ENCODE measurements at regions not wholly inside any gene's neighbourhood (a gene's known extent, or its start where the extent isn't known, plus 50 kb on each side); places are given as distances from the start of the nearest gene placed in this dataset.

DNA sequence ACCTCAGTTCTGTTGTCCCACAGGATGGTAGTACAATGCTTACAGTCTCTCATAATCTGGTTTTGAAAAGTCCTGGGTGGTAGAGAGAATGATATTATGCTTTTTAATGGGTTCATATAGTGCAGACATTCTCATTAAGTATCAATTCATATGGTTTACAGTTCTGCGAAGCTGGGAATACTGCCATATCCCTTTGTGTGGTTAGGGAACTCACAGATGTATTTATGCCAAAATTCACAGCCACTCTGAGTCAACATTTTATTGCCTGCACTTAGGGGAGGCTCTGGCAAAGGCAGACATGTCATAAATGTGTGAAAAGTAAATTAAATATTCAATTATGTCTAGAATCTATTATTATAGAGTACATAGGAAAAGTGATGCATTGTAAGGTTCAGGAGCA, 808.2 kb downstream of the SUCLG1 start:
- Mint-ChIP-seq H3K27me3 (no peaks in the 10 kb centered on the region), H3K9me3 (peaks cover 0 to 5% (median 0%) of the 10 kb centered on the region in 3 donors), H3K27ac (no peak overlapping the region), H3K36me3 (no peaks in the 10 kb centered on the region), H3K4me1 (no peaks in the 10 kb centered on the region), H3K4me3 (no peak overlapping the region)
- ChIA-PET POLR2A (no interaction called here), CTCF (no interaction called here)
- ATAC-seq (replicated peaks in 1 of 4) (no peak), DNase-seq (no peak)
- H3K27me3 ChIP-seq (replicated peaks in 1 of 2; ENCODE audit: control insufficient read depth in 2 of 2, extremely low read depth in 1 of 2, insufficient read depth in 2 of 2, low read length in 1 of 2): no peaks in the 10 kb centered on the region
- H3K36me3 ChIP-seq (ENCODE audit: control insufficient read depth in 2 of 2, extremely low read depth in 1 of 2, insufficient read depth in 1 of 2, low read length in 1 of 2): no peaks in the 10 kb centered on the region
- WGBS (ENCODE audit: insufficient coverage): no CpG with 5 or more reads among the region's 1 CpG
- no peaks in the 10 kb centered on the region for H3K9me3 ChIP-seq
- no peak overlapping the region for H3K27ac ChIP-seq (ENCODE audit: low read length)
- H3K4me3 ChIP-seq (ENCODE audit: control insufficient read depth in 1 of 2, extremely low read depth in 1 of 2, low read length in 1 of 2): no peak overlapping the region
- H3K4me1 ChIP-seq (ENCODE audit: control insufficient read depth in 1 of 2, extremely low read depth in 1 of 2, insufficient read depth in 2 of 2, low read length in 2 of 2): no peaks in the 10 kb centered on the region

DNA sequence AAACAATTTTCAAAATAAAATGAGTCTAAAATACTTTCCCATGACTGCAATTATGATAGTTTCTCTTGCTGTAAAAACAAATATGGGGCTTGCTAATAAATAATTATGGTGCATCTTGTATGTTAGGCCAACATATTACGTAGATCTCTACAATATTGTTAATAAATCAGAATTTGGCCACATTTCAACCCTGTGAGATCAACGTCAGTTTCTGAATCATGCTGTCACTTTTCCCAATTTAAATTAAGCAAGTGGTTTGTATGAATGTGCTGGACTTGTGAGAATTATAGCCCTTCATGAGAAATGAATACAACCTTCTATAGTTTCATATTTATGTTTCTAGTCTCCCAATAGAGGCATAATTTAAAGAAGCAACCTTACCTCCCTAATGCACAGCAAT, 808.9 kb downstream of the SUCLG1 start:
- CTCF ChIA-PET: no interaction called here
- POLR2A ChIA-PET: no interaction called here
- H3K4me3 ChIP-seq (ENCODE audit: control insufficient read depth in 1 of 2, extremely low read depth in 1 of 2, low read length in 1 of 2): no peak overlapping the region
- no peak overlapping the region for H3K27ac ChIP-seq (ENCODE audit: low read length)
- Mint-ChIP-seq H3K4me3 (no peak overlapping the region), H3K9me3 (peaks cover 0 to 5% (median 3%) of the 10 kb centered on the region in 3 donors), H3K4me1 (no peaks in the 10 kb centered on the region), H3K27me3 (no peaks in the 10 kb centered on the region), H3K27ac (no peak overlapping the region), H3K36me3 (no peaks in the 10 kb centered on the region)
- H3K36me3 ChIP-seq (ENCODE audit: control insufficient read depth in 2 of 2, extremely low read depth in 1 of 2, insufficient read depth in 1 of 2, low read length in 1 of 2): no peaks in the 10 kb centered on the region
- H3K9me3 ChIP-seq: no peaks in the 10 kb centered on the region
- WGBS (ENCODE audit: insufficient coverage): no CpG with 5 or more reads among the region's 2 CpGs
- no peaks in the 10 kb centered on the region for H3K4me1 ChIP-seq (ENCODE audit: control insufficient read depth in 1 of 2, extremely low read depth in 1 of 2, insufficient read depth in 2 of 2, low read length in 2 of 2)
- no peak for DNase-seq
- ATAC-seq (replicated peaks in 1 of 4): no peak
- H3K27me3 ChIP-seq (replicated peaks in 1 of 2; ENCODE audit: control insufficient read depth in 2 of 2, extremely low read depth in 1 of 2, insufficient read depth in 2 of 2, low read length in 1 of 2): no peaks in the 10 kb centered on the region

DNA sequence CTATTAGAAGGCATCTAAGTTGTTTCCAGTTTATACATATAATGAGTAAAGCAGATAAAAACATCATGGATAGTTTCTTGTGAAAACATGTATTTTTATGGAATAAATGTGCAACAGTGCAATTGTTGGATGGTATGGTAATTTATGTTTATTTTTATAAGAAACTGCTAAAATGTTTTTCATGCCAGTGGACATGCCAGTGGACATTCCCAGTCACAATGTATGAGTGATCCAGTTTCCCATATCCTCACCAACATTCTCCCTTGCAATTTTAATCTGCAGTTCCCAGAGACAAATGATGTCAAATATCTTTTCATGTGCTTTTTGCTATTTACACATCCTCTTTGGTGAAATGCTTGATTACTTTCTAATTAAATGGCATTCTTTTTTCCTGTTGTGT, 818.6 kb downstream of the SUCLG1 start:
- H3K27ac Mint-ChIP-seq: no peak overlapping the region
- H3K4me1 ChIP-seq (ENCODE audit: control insufficient read depth in 1 of 2, extremely low read depth in 1 of 2, insufficient read depth in 2 of 2, low read length in 2 of 2): no peaks in the 10 kb centered on the region
- no peak overlapping the region for H3K4me3 Mint-ChIP-seq
- no peaks in the 10 kb centered on the region for H3K27me3 ChIP-seq (replicated peaks in 1 of 2; ENCODE audit: control insufficient read depth in 2 of 2, extremely low read depth in 1 of 2, insufficient read depth in 2 of 2, low read length in 1 of 2)
- H3K9me3 ChIP-seq: no peaks in the 10 kb centered on the region
- ChIA-PET POLR2A (no interaction called here), CTCF (no interaction called here)
- peaks cover 3 to 4% (median 4%) of the 10 kb centered on the region in 3 donors for H3K9me3 Mint-ChIP-seq
- H3K27me3 Mint-ChIP-seq: no peaks in the 10 kb centered on the region
- no peak overlapping the region for H3K4me3 ChIP-seq (ENCODE audit: control insufficient read depth in 1 of 2, extremely low read depth in 1 of 2, low read length in 1 of 2)
- DNase-seq (no peak), ATAC-seq (replicated peaks in 1 of 4) (no peak)
- no peaks in the 10 kb centered on the region for H3K36me3 ChIP-seq (ENCODE audit: control insufficient read depth in 2 of 2, extremely low read depth in 1 of 2, insufficient read depth in 1 of 2, low read length in 1 of 2)
- H3K27ac ChIP-seq (ENCODE audit: low read length): no peak overlapping the region
- H3K4me1 Mint-ChIP-seq: no peaks in the 10 kb centered on the region
- H3K36me3 Mint-ChIP-seq: no peaks in the 10 kb centered on the region

DNA sequence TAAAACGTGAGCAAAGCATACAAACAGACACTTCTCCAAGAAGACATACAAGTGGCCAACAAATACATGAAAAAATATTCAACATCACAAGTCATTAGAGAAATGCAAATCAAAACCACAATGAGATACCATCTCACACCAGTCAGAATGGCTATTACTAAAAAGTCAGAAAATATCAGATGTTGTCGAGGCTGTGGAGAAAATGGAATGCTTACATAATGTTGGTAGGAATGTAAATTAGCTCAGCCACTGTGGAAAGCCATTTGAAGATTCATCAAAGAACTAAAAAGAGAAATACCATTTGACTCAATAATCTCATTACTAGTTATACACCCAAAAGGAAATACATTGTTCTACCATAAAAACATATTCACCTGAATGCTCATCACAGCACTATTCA, 825.7 kb downstream of the SUCLG1 start:
- no CpG with 5 or more reads among the region's 2 CpGs for WGBS (ENCODE audit: insufficient coverage)
- CTCF ChIA-PET: no interaction called here
- ATAC-seq (replicated peaks in 1 of 4): no peak

DNA sequence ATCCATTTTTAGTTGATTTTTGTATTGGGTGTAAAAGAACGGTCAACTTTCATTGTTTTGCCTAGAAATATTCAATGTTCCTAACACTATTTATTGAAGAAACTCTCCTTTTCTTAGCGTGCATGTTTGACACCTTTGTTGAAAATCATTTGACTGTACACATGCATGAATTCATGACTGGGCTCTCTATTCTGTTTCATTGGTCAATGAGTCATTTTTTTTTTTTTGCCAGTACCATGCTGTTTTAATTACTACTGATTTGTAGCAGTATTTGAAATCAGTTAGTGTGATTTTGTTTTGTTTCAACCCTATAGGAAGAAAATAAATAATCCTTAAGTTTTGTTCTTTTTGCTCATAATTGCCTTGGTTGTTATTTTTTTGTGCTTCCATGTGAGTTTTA, 828.7 kb downstream of the SUCLG1 start:
- no peak for DNase-seq
- ChIA-PET CTCF (no interaction called here), POLR2A (no interaction called here)
- Mint-ChIP-seq H3K4me3 (no peak overlapping the region), H3K9me3 (peaks cover 5 to 14% (median 7%) of the 10 kb centered on the region in 3 donors), H3K27me3 (no peaks in the 10 kb centered on the region), H3K36me3 (no peaks in the 10 kb centered on the region), H3K27ac (no peak overlapping the region), H3K4me1 (no peaks in the 10 kb centered on the region)
- Histone ChIP-seq H3K4me3 (ENCODE audit: control insufficient read depth in 1 of 2, extremely low read depth in 1 of 2, low read length in 1 of 2) (no peak overlapping the region), H3K27ac (ENCODE audit: low read length) (no peak overlapping the region), H3K4me1 (ENCODE audit: control insufficient read depth in 1 of 2, extremely low read depth in 1 of 2, insufficient read depth in 2 of 2, low read length in 2 of 2) (no peaks in the 10 kb centered on the region), H3K36me3 (ENCODE audit: control insufficient read depth in 2 of 2, extremely low read depth in 1 of 2, insufficient read depth in 1 of 2, low read length in 1 of 2) (no peaks in the 10 kb centered on the region), H3K9me3 (no peaks in the 10 kb centered on the region), H3K27me3 (replicated peaks in 1 of 2; ENCODE audit: control insufficient read depth in 2 of 2, extremely low read depth in 1 of 2, insufficient read depth in 2 of 2, low read length in 1 of 2) (no peaks in the 10 kb centered on the region)
- no peak for ATAC-seq (replicated peaks in 1 of 4)
- no CpG with 5 or more reads among the region's 2 CpGs for WGBS (ENCODE audit: insufficient coverage)

More for the DNA sequence above, 825.7 kb downstream of the SUCLG1 start:
- Mint-ChIP-seq H3K36me3 (no peaks in the 10 kb centered on the region), H3K4me3 (no peak overlapping the region), H3K9me3 (peaks cover 4 to 6% (median 4%) of the 10 kb centered on the region in 3 donors), H3K4me1 (no peaks in the 10 kb centered on the region), H3K27ac (no peak overlapping the region), H3K27me3 (no peaks in the 10 kb centered on the region)
- DNase-seq: no peak
- Histone ChIP-seq H3K27ac (ENCODE audit: low read length) (no peak overlapping the region), H3K9me3 (no peaks in the 10 kb centered on the region), H3K27me3 (replicated peaks in 1 of 2; ENCODE audit: control insufficient read depth in 2 of 2, extremely low read depth in 1 of 2, insufficient read depth in 2 of 2, low read length in 1 of 2) (no peaks in the 10 kb centered on the region), H3K4me1 (ENCODE audit: control insufficient read depth in 1 of 2, extremely low read depth in 1 of 2, insufficient read depth in 2 of 2, low read length in 2 of 2) (no peaks in the 10 kb centered on the region), H3K36me3 (ENCODE audit: control insufficient read depth in 2 of 2, extremely low read depth in 1 of 2, insufficient read depth in 1 of 2, low read length in 1 of 2) (no peaks in the 10 kb centered on the region), H3K4me3 (ENCODE audit: control insufficient read depth in 1 of 2, extremely low read depth in 1 of 2, low read length in 1 of 2) (no peak overlapping the region)
- POLR2A ChIA-PET: no interaction called here

DNA sequence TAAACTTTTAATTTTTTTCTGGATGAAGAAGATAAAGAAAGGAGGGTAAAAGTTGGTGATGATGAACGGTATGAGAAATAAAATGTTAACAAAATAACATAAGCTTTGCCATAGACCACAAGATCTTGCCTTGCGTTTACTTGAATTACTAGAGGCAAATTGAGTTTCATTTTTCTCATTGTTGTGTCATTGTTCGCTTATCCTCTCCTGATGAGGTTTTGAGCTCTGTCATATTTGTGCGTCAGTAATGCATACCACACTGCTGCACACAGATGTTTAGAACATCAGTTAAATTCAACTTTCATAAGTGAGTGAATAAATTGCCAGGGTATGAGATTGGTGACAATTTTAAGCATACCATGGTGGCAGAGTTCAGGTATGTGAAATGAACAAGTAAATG, 843.6 kb downstream of the SUCLG1 start:
- Mint-ChIP-seq H3K4me1 (no peaks in the 10 kb centered on the region), H3K9me3 (peaks cover 10 to 21% (median 13%) of the 10 kb centered on the region in 3 donors), H3K36me3 (no peaks in the 10 kb centered on the region), H3K27ac (no peak overlapping the region), H3K27me3 (no peaks in the 10 kb centered on the region), H3K4me3 (no peak overlapping the region)
- H3K36me3 ChIP-seq (ENCODE audit: control insufficient read depth in 2 of 2, extremely low read depth in 1 of 2, insufficient read depth in 1 of 2, low read length in 1 of 2): no peaks in the 10 kb centered on the region
- DNase-seq (no peak), ATAC-seq (replicated peaks in 1 of 4) (no peak)
- 100% methylated on average over 1 of the region's 4 CpGs for WGBS (ENCODE audit: insufficient coverage)
- H3K27me3 ChIP-seq (replicated peaks in 1 of 2; ENCODE audit: control insufficient read depth in 2 of 2, extremely low read depth in 1 of 2, insufficient read depth in 2 of 2, low read length in 1 of 2): no peaks in the 10 kb centered on the region
- POLR2A ChIA-PET: no interaction called here
- H3K4me3 ChIP-seq (ENCODE audit: control insufficient read depth in 1 of 2, extremely low read depth in 1 of 2, low read length in 1 of 2): no peak overlapping the region
- no peaks in the 10 kb centered on the region for H3K4me1 ChIP-seq (ENCODE audit: control insufficient read depth in 1 of 2, extremely low read depth in 1 of 2, insufficient read depth in 2 of 2, low read length in 2 of 2)
- CTCF ChIA-PET: no interaction called here
- no peak overlapping the region for H3K27ac ChIP-seq (ENCODE audit: low read length)
- H3K9me3 ChIP-seq: no peaks in the 10 kb centered on the region

DNA sequence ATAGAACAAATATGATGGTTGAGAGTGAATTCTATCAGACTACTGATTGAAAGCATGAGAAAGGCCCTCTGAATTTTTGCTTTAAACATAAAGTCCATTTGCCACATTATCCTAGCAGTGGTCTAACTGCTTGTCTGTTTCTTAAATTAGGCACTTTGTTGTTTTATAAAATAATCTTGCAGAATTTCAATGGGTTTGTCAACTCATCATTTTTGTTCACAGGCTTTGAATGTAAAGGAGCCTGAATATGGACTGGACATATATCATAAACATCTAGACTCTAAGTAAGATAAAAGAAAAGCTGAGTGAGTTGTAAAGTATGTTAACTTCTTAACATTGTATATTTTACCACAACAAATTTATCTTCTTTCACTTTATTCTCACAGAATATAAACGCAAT, 845.9 kb downstream of the SUCLG1 start:
- Mint-ChIP-seq H3K27me3 (no peaks in the 10 kb centered on the region), H3K9me3 (peaks cover 0 to 32% (median 14%) of the 10 kb centered on the region in 3 donors), H3K4me1 (no peaks in the 10 kb centered on the region), H3K27ac (no peak overlapping the region), H3K36me3 (no peaks in the 10 kb centered on the region), H3K4me3 (no peak overlapping the region)
- Histone ChIP-seq H3K27ac (ENCODE audit: low read length) (no peak overlapping the region), H3K4me3 (ENCODE audit: control insufficient read depth in 1 of 2, extremely low read depth in 1 of 2, low read length in 1 of 2) (no peak overlapping the region), H3K36me3 (ENCODE audit: control insufficient read depth in 2 of 2, extremely low read depth in 1 of 2, insufficient read depth in 1 of 2, low read length in 1 of 2) (no peaks in the 10 kb centered on the region), H3K27me3 (replicated peaks in 1 of 2; ENCODE audit: control insufficient read depth in 2 of 2, extremely low read depth in 1 of 2, insufficient read depth in 2 of 2, low read length in 1 of 2) (no peaks in the 10 kb centered on the region), H3K4me1 (ENCODE audit: control insufficient read depth in 1 of 2, extremely low read depth in 1 of 2, insufficient read depth in 2 of 2, low read length in 2 of 2) (no peaks in the 10 kb centered on the region), H3K9me3 (no peaks in the 10 kb centered on the region)
- no peak for ATAC-seq (replicated peaks in 1 of 4)
- WGBS (ENCODE audit: insufficient coverage): no CpG with 5 or more reads among the region's 1 CpG
- ChIA-PET POLR2A (no interaction called here), CTCF (interaction anchor here in 1 of 2 donors (0.6 kb wide), 1 partner anchor 13 kb away, joined by 3 read pairs; no protein-coding TSS in a partner anchor)
- DNase-seq: no peak
